Stomach (tissue), 8 donors: ENCODE measurements at regions not wholly inside any gene's neighbourhood (a gene's known extent, or its start where the extent isn't known, plus 50 kb on each side); places are given as distances from the start of the nearest gene placed in this dataset.

Experiments used
- DNase-seq, 2 donors: peaks; one replicate each; pipeline versions ENCODE4 v3.0.0 to v3.0.0-alpha.2; 2013 to 2019
- H3K27ac ChIP-seq, 5 donors: fragments of 200-600 bp in 4 of 5; sonication (generic) in 4 of 5; one replicate each; pipeline ENCODE4 v1.5.1; 2013 to 2019; ENCODE audit warnings: mild to moderate bottlenecking in 1 of 5, moderate library complexity in 1 of 5
- H3K27me3 ChIP-seq, 3 donors: fragments of 200-600 bp; sonication (generic); one replicate each; pipeline ENCODE4 v1.5.1; 2017 to 2019; ENCODE audit warnings: mixed run types in 1 of 3
- H3K36me3 ChIP-seq, 4 donors: fragments of 200-600 bp; sonication (generic); 1 replicate in 3 of 4; 2 replicates in 1 of 4; pipeline ENCODE4 v1.5.1; 2016 to 2019
- H3K4me1 ChIP-seq, 4 donors: fragments of 200-600 bp; sonication (generic); one replicate each; pipeline ENCODE4 v1.5.1; 2016 to 2019
- H3K4me3 ChIP-seq, 4 donors: fragments of 200-600 bp; sonication (generic) in 3 of 4; one replicate each; pipeline ENCODE4 v1.5.1; 2016 to 2019; ENCODE audit warnings: mild to moderate bottlenecking in 1 of 4
- H3K9me3 ChIP-seq, 4 donors: fragments of 200-600 bp; sonication (generic); one replicate each; pipeline ENCODE4 v1.5.1; 2016 to 2019
- CTCF ChIP-seq, 7 experiments: fragments of 450-650 bp in 4 of 7; fragments of 200-600 bp in 3 of 7; sonication (generic) in 3 of 7; IDR thresholded peaks; one replicate each; pipeline ENCODE4 v1.5.1; 2016 to 2019; ENCODE audit warnings: antibody characterized with exemption in 7 of 7, control low read depth in 2 of 7, mild to moderate bottlenecking in 1 of 7
- EP300 ChIP-seq: sonication (generic); formaldehyde crosslinking; IDR thresholded peaks from one replicate; pipeline ENCODE4 v1.6.1; 2017; ENCODE audit warnings: antibody characterized with exemption
- POLR2A ChIP-seq, 4 donors: fragments of 450-650 bp; IDR thresholded peaks; one replicate each; pipeline ENCODE4 v1.6.1; 2016; ENCODE audit warnings: antibody characterized with exemption in 4 of 4, control low read depth in 2 of 4, mild to moderate bottlenecking in 1 of 4, moderate library complexity in 1 of 4
- POLR2AphosphoS5 ChIP-seq, 3 donors: sonication (generic); formaldehyde crosslinking; IDR thresholded peaks; one replicate each; pipeline ENCODE4 v1.6.1; 2016; ENCODE audit warnings: antibody characterized with exemption in 3 of 3
- WGBS, 5 donors: extraction: QIAGEN DNeasy Blood & Tissue Kit in 3 of 5; methylation state at CpG; one replicate each; pipeline versions ENCODE4 v1.1.5 to v1.1.7; 2013 to 2018; 5-methylcytosine and 5-hydroxymethylcytosine counted together
- intact Hi-C: fragments of 100-400 bp; cut with DNase I; formaldehyde crosslinking; loops from one replicate; pipeline ENCODE4 v1.15.1; 2023; ENCODE audit warnings: low total_unique reads
- donor health status: healthy with polysubstance abuse.
- donor health status: Bipolar disorder and iron deficiency.
- donor health status: healthy.

DNA sequence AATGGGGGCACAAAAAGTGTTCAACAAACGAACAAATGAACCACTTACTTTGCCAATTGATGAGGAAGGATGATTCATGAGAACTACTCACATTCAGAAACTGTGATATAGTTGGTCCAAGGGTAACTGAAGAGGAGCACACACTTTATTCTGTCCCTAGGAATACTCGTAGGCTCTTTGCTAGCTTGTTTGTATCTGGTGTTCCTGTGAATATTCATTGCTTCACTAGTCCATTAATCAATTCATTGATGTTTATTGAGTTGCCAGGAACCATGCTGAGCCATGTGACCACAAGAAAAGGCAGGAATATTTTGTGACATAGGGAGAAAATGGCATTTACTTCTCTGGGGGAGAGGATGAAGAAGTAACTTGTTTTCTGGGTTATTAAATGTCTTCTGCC is 338.3 kb downstream of the IL20RB start:
- Histone ChIP-seq H3K4me1 (no peaks in the 10 kb centered on the region), H3K27me3 (peaks cover 0 to 6% (median 0%) of the 10 kb centered on the region in 3 donors), H3K4me3 (no peak overlapping the region), H3K9me3 (no peaks in the 10 kb centered on the region), H3K27ac (no peak overlapping the region), H3K36me3 (no peaks in the 10 kb centered on the region)
- TF ChIP-seq CTCF (IDR thresholded peaks at IDR 0.05) (no peak), POLR2AphosphoS5 (IDR thresholded peaks at IDR 0.05) (no peak)
- intact Hi-C loops, result no loop called here
- no peak for DNase-seq
- 31 to 62% (median 39%) methylated on average over 2 of the region's 2 CpGs for WGBS, 5 donors

DNA sequence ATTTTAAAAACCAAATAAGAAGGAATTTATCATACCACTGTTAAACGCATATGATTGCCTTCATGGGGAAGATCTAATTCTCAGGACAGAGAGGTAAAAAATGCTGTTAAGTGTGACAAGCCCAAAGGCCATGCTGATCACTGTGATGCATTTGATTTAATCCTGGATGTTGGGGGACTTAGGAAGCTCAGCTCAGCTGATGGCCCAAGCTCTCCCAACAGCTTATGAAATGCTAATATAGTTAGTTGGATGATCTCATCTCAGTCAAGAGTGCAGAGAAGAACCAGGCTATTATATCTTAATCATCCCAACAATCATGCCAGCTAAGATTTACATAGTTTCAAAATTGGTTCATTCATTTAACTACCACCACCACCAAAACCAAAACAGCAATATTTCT is 340.0 kb downstream of the IL20RB start:
- Histone ChIP-seq H3K9me3 (no peaks in the 10 kb centered on the region), H3K4me3 (no peak overlapping the region), H3K27me3 (no peaks in the 10 kb centered on the region), H3K27ac (no peak overlapping the region), H3K4me1 (no peaks in the 10 kb centered on the region), H3K36me3 (no peaks in the 10 kb centered on the region)
- no peak for TF ChIP-seq CTCF (IDR thresholded peaks at IDR 0.05)
- no peak for TF ChIP-seq POLR2A (IDR thresholded peaks at IDR 0.05)
- TF ChIP-seq POLR2AphosphoS5 (IDR thresholded peaks at IDR 0.05), result no peak
- TF ChIP-seq EP300, result no peak
- 70 to 87% (median 74%) methylated on average over 1 of the region's 1 CpG for WGBS, 5 donors
- intact Hi-C loops, result no loop called here
- no peak for DNase-seq

DNA sequence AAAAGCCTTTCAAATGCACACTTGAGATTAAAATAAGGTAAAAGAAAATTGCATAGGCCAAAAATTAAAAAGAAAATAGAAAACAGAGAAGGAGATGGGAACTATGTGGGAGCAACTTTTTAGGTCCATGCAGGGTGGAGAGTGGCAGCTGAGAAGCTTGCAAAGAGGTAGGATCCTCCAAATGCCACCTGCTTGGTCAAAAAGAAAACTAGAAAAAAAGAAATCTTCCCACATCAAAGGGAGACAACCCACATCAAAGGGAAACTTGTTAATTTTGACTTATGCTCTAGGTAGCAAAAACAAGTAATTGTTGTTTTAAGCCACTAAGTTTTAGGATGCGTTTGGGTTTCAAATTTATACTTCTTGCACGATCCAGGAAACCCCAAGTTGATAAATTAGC is 342.9 kb downstream of the IL20RB start:
- Histone ChIP-seq H3K27ac (no peak overlapping the region), H3K4me3 (no peak overlapping the region), H3K27me3 (no peaks in the 10 kb centered on the region), H3K4me1 (no peaks in the 10 kb centered on the region), H3K9me3 (no peaks in the 10 kb centered on the region), H3K36me3 (no peaks in the 10 kb centered on the region)
- TF ChIP-seq CTCF (IDR thresholded peaks at IDR 0.05), result no peak
- TF ChIP-seq POLR2A (IDR thresholded peaks at IDR 0.05), result no peak
- TF ChIP-seq POLR2AphosphoS5 (IDR thresholded peaks at IDR 0.05), result no peak
- TF ChIP-seq EP300, result no peak
- WGBS, 5 donors, result 62 to 81% (median 71%) methylated on average over 2 of the region's 2 CpGs
- DNase-seq, result no peak
- intact Hi-C loops, result no loop called here

GRCh38 chr3:137304313-137305056 is 346.7 kb downstream of the IL20RB start:
- DNase-seq, result no peak
- intact Hi-C loops, result no loop called here
- Histone ChIP-seq H3K27me3 (no peaks in the 10 kb centered on the region), H3K4me1 (no peaks in the 10 kb centered on the region), H3K9me3 (no peaks in the 10 kb centered on the region), H3K4me3 (no peak overlapping the region), H3K27ac (no peak overlapping the region), H3K36me3 (no peaks in the 10 kb centered on the region)
- TF ChIP-seq POLR2A (IDR thresholded peaks at IDR 0.05), result no peak
- TF ChIP-seq EP300, result no peak
- no peak for TF ChIP-seq CTCF (IDR thresholded peaks at IDR 0.05)
- TF ChIP-seq POLR2AphosphoS5 (IDR thresholded peaks at IDR 0.05), result no peak
- 40 to 57% (median 53%) methylated on average over 1 of the region's 1 CpG for WGBS, 5 donors
